GM18867 (cell line): ENCODE measurements at regions not wholly inside any gene's neighbourhood (a gene's known extent, or its start where the extent isn't known, plus 50 kb on each side); places are given as distances from the start of the nearest gene placed in this dataset.
"Not testable (repeated sequence)": the region's sequence is repeated elsewhere in the genome, so short reads cannot be mapped to it uniquely, and the experiment has no call there.

Experiments used
- ATAC-seq: cut with Tn5 transposase; IDR thresholded peaks from one replicate; pipeline ENCODE4 v1.9.1; 2021; ENCODE audit warnings: mild to moderate bottlenecking, moderate library complexity; ENCODE audit not compliant: unreplicated experiment

DNA sequence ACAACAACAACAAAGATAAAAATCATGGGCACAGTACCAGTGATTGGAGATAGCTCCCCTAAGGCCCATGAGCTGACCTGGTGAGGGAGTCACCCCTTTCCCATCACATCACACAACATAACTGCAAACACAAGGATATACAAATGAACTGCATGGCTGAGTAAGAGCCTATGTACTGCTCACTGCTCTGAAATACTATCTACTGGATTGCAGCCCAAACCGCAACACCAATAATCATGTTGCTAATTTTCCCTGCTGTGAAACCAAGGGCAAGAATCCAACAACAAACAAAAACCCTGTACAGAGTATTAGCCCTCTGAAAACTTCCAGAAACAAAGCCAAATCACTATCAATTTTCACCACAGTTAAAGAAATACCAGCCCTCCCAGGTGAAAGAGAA, 1893.2 kb downstream of the PCDH9 start:
- no peak for ATAC-seq

DNA sequence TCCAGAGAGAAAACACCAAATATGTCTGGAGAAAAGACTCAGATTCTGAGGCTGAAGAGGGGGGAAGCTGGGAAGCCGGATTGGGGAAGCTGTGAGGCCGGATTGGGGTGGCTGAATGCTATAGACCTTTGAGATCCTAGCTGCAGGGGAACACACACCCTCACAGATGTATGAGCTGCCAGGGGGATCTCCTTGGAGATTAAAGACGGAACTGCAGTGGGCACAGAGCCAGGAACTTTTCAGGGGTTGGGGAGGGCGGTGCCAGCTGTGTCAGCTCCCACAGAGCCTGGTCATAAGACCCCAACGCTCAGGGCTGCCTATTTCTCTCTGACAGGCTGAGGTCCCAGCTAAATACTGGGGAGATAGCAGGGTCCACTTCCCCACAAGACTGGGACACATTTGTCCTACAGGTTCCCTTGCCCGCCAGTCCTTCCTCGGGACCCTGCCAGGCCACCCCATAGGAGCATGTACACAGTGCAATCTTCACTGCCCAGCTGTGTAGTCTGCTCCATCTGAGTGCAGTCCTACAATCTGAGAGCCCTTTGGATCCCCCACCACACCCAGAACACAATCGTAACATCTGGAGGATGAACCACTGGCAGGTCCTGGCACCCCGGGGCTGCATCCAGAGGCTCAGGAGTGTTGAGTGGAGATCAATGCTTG, 1893.9 kb downstream of the PCDH9 start:
- no peak for ATAC-seq

DNA sequence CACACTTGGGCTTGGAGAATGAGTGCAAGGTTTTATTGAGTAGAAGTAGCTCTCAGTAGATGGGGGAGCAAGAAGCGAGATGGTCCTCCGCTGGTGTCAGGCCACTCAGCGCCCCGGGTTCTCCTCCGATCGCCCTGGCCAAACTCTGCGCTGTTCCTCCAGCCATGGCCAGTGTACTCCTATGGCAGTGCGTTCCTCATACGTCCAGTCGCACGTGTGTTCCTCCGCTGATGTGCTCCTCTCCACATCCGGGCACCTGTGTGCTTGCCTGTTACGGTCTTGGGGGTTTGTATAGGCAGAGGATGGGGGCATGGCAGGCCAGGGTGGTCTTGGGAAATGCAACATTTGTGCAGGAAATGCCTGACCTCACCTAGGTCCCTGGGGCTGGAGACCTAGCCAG, 1899.4 kb downstream of the PCDH9 start:
- ATAC-seq, result no peak

DNA sequence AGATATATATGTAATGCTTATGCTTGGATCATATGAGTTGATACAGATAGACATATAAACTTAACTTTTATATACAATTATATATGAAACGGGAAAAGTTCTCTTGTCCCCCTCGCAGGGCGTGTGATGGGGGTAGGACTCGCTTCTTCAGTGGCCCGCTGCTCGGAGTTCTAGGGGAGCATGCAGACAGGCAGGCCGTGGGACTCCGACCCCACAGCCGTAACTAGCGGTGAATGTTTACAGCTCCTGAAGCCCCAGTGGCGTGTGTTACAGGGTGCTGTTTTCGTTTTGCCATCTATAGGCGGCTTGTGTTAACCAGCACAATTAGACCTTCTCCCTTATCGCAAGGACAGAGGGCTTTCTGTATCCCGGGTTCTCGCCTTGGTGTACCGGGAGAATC, 1899.8 kb downstream of the PCDH9 start:
- ATAC-seq, result no peak

DNA sequence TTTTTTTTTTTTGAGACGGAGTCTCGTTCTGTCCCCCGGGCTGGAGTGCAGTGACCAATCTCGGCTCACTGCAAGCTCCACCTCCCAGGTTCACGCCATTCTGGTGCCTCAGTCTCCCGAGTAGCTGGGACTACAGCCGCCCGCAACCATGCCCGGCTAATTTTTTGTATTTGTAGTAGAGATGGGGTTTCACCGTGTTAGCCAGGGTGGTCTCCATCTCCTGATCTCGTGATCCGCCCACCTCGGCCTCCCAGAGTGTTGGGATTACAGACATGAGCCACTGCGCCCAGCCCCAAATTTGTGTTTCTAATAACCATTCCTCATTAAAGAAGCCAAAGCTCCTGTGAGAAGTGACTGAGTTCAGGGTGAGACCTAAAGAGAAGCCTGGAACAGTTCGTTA, 1906.9 kb downstream of the PCDH9 start:
- not testable (repeated sequence) for ATAC-seq

DNA sequence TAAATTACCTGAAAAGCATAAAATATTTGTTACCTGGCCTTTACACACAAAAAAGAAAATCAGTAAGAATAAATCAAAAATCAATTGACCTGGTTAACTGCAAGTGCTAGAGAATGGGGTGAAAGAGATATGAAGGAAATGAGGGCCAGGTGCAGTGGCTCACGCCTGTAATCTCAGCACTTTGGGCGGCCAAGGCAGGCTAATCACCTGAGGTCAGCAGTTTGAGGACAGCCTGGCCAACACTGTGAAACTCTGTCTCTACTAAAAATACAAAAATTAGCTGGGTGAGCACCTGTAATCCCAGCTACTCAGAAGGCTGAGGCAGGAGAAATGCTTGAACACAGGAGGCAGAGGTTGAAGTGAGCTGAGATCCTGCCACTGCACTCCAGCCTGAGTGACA, 1908.7 kb downstream of the PCDH9 start:
- ATAC-seq, result not testable (repeated sequence)

DNA sequence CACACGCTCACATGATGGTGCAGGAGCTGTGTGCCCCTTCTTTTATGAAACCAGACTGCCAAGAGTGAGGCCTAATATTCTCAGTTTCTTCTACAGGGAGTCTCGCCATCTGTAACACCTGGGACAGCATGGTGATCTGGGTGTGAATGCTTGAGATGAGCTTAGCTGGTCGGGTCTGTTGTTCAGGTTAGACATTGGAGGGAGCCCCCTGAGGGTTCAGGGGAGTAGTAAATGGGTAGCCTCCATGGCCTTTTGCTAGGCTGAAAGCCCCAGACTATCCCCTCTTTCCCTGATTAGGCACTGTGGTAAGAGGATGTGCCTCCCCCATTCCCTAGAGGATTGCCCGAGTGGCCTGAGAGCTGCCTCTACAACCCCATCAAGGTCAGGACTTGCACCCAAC, 1916.1 kb downstream of the PCDH9 start:
- no peak for ATAC-seq

DNA sequence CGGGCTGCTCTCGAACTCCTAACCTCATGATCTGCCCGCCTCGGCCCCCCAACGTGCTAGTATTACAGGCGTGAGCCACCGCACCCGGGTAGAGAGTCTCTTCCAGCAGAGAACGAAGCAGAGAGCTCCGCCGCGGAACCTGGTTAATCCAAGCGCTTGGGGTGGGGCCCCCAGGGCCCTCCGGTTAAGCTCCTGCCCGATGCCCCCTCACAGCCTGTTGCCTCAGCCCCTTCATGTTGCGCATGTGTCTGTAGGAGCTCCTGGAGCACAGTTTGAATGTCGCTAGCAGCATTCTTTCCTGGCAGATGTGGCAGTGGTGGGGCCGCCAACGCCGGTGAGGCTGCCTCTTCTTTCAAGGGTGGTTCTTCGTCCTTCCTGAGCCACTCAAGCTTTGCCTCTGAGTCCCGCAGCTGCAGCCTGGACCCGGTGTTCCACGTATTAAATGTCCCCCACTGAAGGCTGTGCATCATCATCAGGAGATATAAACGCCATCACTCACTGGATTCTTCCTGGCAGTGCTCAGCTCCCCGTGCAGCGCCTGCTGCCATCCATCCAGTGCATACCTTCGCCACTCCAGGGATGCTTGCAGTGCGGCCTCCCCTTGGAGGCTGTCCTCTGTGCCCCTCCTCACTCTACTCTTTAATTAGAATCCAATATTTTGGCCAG, 1919.3 kb downstream of the PCDH9 start:
- no peak for ATAC-seq

DNA sequence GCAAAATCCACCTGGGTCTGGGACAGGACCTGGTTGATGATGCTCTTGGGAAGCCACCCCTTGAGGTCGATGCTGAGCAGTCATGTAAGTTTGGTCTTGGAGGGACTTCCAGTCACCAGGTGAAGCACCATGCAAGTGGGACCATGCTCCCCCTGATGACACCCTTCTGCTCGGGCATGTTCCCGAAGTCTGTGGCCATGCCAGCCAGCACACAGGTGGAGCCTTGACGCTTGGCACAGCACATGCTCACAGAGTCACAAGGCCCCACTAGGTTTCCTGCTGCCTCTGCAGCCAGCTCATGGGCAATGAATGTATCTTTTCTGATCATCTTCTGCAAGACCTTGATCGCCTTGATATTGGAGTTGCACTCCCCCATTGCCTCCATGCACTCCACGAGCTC, 1920.2 kb downstream of the PCDH9 start:
- no peak for ATAC-seq

DNA sequence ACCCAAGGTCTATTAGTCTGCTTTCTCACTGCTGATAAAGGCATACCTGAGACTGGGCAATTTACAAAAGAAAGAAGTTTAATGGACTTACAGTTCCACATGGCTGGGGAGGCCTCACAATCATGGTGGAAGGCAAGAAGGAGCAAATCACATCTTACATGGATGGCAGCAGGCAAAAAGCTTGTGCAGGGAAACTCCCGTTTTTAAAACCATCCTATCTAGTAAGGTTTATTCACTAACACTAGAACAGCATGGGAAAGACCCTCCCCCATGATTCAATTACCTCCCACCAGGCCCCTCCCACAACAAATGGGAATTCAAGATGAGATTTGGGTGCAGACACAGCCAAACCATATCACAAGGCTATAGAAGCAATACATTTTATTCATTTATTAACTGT, 1921.4 kb downstream of the PCDH9 start:
- ATAC-seq, result not testable (repeated sequence)

DNA sequence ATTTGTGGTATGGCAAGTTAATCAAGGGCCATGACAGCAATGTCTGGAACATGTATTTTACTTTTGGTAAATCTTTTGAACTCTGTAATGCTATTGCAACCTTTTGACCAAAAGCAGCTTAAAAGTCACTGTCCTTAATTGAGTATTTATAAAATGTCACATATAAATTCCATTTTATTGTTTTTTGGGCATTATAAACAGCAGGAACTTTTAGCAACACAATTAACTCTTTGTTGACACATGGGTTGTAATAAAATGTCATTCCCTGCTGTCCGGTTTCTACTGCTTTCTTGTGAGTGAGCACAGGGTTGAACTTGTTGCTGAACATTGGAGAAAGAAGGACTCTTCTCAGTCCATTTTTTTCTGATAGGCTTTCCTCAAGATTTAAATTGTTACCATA, 1923.1 kb downstream of the PCDH9 start:
- ATAC-seq, result no peak

DNA sequence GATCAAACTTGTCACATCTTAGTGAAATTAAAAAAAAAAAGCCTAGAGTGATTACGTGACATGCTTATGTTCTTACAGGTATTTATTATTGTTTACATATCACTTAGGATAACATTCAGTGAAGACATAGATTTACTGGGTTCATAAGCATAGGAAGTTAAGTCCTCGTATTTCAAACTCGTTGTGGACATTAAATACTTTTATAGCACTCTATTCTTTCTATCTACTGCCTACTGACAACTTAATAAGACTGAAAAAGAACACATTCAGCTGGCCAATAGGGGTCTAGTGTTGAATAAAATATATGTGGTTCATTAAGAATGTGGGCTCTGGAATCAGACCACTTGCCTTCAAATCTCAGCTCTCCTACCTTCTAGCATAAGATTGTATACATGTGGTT, 1927.4 kb downstream of the PCDH9 start:
- no peak for ATAC-seq

DNA sequence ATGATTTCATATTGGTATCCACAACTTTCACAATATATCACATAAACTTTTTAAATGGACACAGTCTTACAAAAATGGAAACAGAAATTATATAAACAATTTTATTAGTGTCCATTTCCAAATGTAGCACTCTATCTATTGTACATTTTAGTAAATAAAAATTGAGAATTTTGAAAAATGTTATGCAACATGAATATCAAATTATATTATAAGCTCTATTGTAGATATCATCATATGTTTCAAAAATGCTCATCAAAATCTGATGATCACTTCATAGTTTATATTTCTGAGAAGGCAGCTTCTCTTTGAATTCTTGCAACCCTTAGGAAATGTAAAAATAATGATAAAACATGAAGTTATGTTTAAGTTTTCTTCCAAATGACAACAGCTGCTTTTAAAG, 1928.6 kb downstream of the PCDH9 start:
- no peak for ATAC-seq

DNA sequence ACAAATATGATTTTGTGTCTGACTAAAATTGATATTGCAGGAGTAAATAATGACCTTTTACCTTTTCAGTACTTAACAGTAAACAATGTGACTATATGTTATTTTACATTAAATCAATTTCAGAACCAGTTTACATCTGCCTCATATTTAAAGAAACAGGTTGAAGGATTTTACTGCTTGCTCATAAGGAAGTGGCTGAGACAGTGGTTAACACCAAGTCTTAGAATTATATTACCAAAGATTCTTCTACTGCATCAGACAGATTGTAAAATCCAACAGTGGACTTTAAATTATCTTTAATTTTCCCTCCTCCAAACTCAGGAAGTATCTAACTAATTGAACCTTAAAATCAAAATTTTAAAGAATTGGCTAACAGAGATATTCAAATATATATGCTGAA, 1929.9 kb downstream of the PCDH9 start:
- ATAC-seq, result no peak

DNA sequence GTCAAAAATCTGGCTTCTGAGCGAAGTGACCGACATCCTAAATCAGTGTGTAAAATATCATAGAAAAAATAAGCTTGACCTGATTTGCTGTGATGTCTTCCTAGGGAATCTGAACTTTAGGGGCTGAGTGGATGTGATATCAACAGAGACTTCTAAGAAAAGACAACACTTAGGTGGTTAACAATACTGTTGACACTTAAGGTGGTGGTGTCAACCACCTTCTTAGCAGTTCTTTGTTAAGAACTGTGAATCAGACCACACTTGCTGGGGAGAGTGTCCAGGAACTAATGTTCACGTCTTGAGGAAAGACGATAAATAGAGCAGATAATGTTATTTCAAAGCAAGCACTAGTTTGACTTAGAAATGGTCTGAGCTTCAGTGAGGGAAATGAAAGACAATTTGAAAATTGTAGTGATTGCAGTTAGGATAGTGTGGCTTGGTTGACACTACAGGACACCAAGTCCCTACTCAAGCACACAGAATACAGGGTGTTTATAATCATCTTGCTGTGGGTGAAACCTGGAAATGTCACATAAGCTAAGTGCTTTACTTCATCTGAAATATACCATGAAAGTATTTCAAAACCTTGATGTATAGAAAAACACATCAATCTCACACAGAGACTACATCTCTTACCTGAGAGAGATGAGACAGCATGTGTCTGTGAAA, 1936.5 kb downstream of the PCDH9 start:
- ATAC-seq, result no peak

DNA sequence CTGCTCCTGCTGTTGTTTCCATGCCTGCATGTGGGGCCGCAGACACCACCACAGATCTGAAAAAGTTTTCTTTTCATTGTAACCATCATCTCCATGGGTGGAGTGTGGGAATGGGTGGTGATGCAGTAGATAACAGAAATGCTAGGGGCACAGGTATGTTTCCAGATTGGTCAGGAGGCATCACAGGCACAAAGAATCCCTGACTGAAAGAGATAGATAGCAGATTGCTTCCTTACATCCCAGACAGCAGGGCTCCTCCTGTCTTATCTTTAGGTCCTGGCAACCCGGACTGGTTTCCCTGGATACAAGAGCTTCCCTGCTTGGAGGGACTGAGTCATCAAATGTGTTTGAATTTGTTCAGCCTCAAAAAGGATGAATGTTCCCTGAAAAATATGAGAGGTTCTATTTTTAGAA, 1937.6 kb downstream of the PCDH9 start:
- ATAC-seq, result no peak

DNA sequence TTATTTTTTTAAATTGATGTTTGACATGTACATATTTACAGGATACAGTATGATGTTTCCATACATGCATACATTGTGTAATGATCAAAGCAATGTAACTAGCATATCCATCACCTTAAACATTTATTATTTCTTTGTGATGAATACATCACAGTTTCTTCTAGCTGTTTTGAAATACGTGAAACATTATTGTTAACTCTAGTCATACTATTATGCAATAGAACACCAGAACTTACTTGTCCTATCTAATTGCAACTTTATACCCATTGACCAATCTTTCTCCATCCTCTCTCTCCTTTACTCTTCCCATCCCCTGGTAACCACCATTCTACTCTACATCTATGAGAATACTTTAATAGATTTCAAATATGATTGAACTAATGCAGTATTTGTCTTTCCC, 1942.7 kb downstream of the PCDH9 start:
- no peak for ATAC-seq

DNA sequence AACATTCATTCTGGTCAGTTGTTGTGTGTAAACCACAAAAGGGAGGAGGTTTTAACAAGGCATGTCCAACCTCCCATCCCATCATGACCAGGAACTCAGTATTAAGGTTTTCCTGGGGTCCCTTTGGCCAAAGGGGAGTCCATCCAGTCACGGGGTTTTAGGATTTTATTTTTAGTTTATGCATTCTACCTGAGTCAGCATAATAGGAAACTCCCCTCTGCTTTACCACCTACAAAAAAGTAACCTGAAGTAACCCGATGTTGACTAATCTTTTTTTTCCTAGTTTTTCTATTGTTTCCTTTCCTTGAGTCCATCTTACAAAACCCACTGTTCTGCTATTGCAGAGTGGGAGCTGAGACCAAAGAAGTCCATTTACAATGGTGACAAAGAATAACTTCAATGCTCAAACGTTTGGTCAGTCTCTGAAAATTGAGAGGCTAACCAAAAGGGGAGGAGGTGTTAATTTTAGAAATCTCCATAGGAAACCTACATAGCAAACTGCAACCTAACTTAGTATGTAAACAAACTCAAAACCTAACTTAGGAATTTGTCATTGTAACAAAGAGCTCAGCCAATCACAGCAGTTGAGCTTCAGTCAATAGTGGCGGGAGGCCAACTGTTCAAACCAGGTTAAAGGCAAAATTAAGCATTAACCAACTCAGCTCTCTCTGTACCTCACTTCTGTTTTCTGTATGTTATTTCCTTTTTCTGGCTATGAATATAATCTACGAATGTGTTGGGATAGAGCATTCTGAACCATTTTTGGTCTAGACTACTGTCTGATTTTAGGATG, 1954.1 kb downstream of the PCDH9 start:
- no peak for ATAC-seq

DNA sequence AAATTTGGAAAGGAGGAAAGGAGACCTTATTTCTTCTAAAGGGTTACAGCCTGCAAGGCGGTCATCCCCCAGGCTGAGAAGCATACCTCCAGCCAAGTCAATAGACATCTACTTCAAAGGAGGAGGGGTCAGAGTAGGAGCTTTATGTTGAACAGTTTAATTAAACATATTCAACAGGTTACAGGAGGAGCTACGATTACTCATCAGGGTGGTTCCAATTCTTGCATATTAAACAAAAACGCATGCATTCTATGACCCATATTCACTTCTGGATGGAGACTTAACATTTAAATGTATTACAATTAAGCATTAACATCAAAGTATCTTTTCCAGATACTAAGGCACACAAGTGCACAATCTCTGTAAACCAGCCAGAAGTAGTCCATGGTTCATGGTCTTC, 1955.0 kb downstream of the PCDH9 start:
- no peak for ATAC-seq

DNA sequence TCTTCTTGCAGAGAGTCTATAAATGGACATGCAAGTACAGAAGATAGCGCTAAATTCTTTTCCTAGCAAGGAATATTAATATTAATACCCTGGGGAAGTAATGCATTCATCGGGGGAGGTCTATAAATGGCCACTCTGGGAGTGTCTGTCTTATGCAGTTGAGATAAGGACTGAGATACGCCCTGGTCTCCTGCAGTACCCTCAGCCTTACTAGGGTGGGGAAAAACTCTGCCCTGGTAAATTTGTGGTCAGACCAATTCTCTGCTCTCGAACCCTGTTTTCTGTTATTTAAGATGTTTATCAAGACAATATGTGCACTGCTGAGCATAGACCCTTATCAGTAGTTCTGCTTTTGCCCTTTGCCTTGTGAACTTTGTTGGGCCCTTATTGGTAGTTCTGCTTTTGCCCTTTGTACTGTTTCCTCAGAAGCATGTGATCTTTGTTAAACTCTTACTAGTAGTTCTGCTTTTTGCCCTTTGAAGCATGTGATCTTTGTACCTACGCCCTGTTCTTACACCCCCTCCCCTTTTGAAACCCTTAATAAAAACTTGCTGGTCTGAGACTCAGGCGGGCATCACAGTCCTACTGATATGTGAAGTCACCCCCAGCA, 1956.2 kb downstream of the PCDH9 start:
- not testable (repeated sequence) for ATAC-seq

DNA sequence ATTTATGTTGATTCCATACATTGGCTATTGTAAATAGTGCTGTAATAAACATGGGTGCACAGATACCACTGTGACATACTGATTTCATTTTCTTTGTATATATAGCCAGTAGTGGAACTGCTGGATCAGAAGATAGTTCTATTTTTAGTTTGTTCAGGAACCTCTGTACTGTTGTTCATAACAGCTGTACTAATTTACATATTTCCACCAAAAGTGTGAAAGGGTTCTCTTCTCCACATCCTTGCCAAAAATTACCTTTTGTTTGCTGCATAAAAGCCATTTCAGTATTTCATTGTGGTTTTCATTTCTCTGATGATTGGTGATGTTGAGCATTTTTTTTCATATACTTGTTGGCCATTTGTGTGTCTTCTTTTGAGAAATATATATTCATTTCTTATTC, 1962.1 kb downstream of the PCDH9 start:
- no peak for ATAC-seq
